ENCODE measurements at regions not wholly inside any gene's neighbourhood (a gene's known extent, or its start where the extent isn't known, plus 50 kb on each side); places are given as distances from the start of the nearest gene placed in this dataset.

GRCh38 chr10:91117505-91117904, 103.0 kb upstream of the PCGF5 start:
- no peak for TF ChIP-seq CTCF (IDR thresholded peaks at IDR 0.05; ENCODE audit: insufficient read depth, low read length)
- TF ChIP-seq, protein P1, sequence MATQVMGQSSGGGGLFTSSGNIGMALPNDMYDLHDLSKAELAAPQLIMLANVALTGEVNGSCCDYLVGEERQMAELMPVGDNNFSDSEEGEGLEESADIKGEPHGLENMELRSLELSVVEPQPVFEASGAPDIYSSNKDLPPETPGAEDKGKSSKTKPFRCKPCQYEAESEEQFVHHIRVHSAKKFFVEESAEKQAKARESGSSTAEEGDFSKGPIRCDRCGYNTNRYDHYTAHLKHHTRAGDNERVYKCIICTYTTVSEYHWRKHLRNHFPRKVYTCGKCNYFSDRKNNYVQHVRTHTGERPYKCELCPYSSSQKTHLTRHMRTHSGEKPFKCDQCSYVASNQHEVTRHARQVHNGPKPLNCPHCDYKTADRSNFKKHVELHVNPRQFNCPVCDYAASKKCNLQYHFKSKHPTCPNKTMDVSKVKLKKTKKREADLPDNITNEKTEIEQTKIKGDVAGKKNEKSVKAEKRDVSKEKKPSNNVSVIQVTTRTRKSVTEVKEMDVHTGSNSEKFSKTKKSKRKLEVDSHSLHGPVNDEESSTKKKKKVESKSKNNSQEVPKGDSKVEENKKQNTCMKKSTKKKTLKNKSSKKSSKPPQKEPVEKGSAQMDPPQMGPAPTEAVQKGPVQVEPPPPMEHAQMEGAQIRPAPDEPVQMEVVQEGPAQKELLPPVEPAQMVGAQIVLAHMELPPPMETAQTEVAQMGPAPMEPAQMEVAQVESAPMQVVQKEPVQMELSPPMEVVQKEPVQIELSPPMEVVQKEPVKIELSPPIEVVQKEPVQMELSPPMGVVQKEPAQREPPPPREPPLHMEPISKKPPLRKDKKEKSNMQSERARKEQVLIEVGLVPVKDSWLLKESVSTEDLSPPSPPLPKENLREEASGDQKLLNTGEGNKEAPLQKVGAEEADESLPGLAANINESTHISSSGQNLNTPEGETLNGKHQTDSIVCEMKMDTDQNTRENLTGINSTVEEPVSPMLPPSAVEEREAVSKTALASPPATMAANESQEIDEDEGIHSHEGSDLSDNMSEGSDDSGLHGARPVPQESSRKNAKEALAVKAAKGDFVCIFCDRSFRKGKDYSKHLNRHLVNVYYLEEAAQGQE (IDR thresholded peaks at IDR 0.05; ENCODE audit: insufficient replicate concordance, low read depth): no peak

Measured in HL-60 (cell line).